HepG2 (cell line): ENCODE measurements at regions not wholly inside any gene's neighbourhood (a gene's known extent, or its start where the extent isn't known, plus 50 kb on each side); places are given as distances from the start of the nearest gene placed in this dataset.

Experiments used
- GATA4 ChIP-seq: sonication (generic); IDR thresholded peaks from 2 replicates; pipeline ENCODE4 v1.6.1; 2016; ENCODE audit warnings: antibody characterized with exemption, low read depth, borderline replicate concordance
- HIVEP1 ChIP-seq: sonication (generic); formaldehyde crosslinking; IDR thresholded peaks from 2 replicates; pipeline ENCODE4 v1.4.0; 2020; ENCODE audit warnings: mild to moderate bottlenecking, missing genetic modification reagents
- HNF4A ChIP-seq: sonication (generic); formaldehyde crosslinking; IDR thresholded peaks from 2 replicates; pipeline ENCODE4 v1.4.0; 2020; ENCODE audit warnings: missing genetic modification reagents
- POLR2A ChIP-seq, 2 experiments: IDR thresholded peaks; 2 replicates each; pipeline ENCODE4 v1.6.1; 2011; ENCODE audit warnings: low read depth in 2 of 2, low read length in 2 of 2, mild to moderate bottlenecking in 1 of 2, moderate library complexity in 1 of 2; ENCODE audit not compliant: insufficient read depth in 1 of 2
- RFX5 ChIP-seq: IDR thresholded peaks from 2 replicates; pipeline ENCODE4 v1.6.1; 2011; ENCODE audit warnings: low read depth, low read length, improper control_type of control experiment
- SRSF9 ChIP-seq: fragments of 200-400 bp; formaldehyde crosslinking; IDR thresholded peaks from 2 replicates; pipeline ENCODE4 v1.6.1; 2018; ENCODE audit warnings: borderline replicate concordance, mild to moderate bottlenecking, low read depth, low read length; ENCODE audit not compliant: insufficient read depth, poor library complexity, severe bottlenecking
- TERF1 ChIP-seq: sonication (generic); formaldehyde crosslinking; IDR thresholded peaks from 2 replicates; pipeline ENCODE4 v1.8.0; 2022; ENCODE audit warnings: mild to moderate bottlenecking, missing genetic modification reagents, moderate library complexity
- THRA ChIP-seq: sonication (generic); formaldehyde crosslinking; IDR thresholded peaks from 2 replicates; pipeline ENCODE4 v1.4.0; 2020; ENCODE audit warnings: missing genetic modification reagents, borderline replicate concordance
- UBTF ChIP-seq: sonication (generic); formaldehyde crosslinking; IDR thresholded peaks from 2 replicates; pipeline ENCODE4 v1.4.0; 2020; ENCODE audit warnings: mild to moderate bottlenecking, missing genetic modification reagents
- ZNF563 ChIP-seq: sonication (generic); formaldehyde crosslinking; IDR thresholded peaks from 2 replicates; pipeline ENCODE4 v1.8.0; 2022; ENCODE audit warnings: mild to moderate bottlenecking, moderate library complexity, missing genetic modification reagents
- ZNF646 ChIP-seq: sonication (generic); formaldehyde crosslinking; IDR thresholded peaks from 2 replicates; pipeline ENCODE4 v1.9.0; 2021; ENCODE audit warnings: mild to moderate bottlenecking, missing genetic modification reagents
- TF ChIP-seq, protein P1 (sequence below): sonication (generic); formaldehyde crosslinking; IDR thresholded peaks from 2 replicates; pipeline ENCODE4 v1.8.0; 2022; ENCODE audit warnings: missing genetic modification reagents, low read depth, mild to moderate bottlenecking, borderline replicate concordance

DNA sequence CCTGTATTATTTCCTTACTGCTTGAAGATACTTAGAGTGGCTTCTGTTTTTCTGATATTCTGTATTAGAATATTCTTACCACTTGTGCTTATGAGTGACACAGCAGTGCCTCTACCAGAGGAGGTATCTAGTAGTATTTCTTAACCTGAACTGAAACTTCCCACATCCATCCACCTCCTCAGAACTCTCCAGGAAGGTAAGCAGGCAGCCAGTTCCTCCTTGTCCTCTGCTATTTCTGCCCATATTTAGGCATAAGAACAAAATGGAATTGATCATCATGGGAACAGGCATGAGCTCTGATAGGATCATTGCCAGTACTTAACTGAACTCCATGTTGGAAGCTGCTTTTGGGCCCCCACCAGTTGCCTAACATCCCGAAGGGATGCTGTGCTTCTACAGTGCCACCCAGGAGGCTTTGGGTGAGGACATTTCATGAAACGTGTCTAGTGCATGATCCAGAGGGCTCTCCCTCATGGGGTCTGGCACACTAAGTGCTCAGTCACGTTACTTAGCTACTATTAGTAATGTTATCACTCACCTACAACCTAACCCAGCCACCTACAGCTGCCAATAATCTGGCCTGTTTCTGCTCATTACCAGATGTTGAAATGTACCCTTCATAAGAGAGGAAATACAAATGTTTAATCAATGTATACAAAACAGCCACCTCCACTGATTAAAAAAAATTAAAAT, 520.7 kb downstream of the EIPR1 start (continued):
- TF ChIP-seq ZNF646 (CRISPR knock-in tag) (no peak), RFX5 (no peak), GATA4 (no peak), HNF4A (CRISPR knock-in tag) (no peak), UBTF (CRISPR knock-in tag) (no peak), TERF1 (CRISPR knock-in tag) (no peak), THRA (CRISPR knock-in tag) (no peak), ZNF563 (CRISPR knock-in tag) (no peak), POLR2A (IDR thresholded peaks at IDR 0.05; ENCODE audit: insufficient read depth in 1 of 2, low read depth in 2 of 2, low read length in 2 of 2) (no peak), SRSF9 (no peak), HIVEP1 (CRISPR knock-in tag) (no peak)
- TF ChIP-seq, protein P1, sequence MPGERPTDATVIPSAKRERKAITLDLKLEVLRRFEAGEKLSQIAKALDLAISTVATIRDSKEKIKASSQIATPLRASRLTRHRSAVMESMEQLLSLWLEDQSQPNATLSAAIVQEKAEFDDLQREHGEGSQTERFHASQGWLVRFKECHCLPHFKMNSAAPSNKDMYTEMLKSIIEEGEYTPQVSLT (CRISPR knock-in tag), result no peak
